HG03175 (cell line): ENCODE measurements at regions not wholly inside any gene's neighbourhood (a gene's known extent, or its start where the extent isn't known, plus 50 kb on each side); places are given as distances from the start of the nearest gene placed in this dataset.

ENCODE experiments used
- ATAC-seq: cut with Tn5 transposase; IDR thresholded peaks from one replicate; pipeline ENCODE4 v1.9.1; 2021; ENCODE audit warnings: mild to moderate bottlenecking, moderate library complexity; ENCODE audit not compliant: unreplicated experiment

DNA sequence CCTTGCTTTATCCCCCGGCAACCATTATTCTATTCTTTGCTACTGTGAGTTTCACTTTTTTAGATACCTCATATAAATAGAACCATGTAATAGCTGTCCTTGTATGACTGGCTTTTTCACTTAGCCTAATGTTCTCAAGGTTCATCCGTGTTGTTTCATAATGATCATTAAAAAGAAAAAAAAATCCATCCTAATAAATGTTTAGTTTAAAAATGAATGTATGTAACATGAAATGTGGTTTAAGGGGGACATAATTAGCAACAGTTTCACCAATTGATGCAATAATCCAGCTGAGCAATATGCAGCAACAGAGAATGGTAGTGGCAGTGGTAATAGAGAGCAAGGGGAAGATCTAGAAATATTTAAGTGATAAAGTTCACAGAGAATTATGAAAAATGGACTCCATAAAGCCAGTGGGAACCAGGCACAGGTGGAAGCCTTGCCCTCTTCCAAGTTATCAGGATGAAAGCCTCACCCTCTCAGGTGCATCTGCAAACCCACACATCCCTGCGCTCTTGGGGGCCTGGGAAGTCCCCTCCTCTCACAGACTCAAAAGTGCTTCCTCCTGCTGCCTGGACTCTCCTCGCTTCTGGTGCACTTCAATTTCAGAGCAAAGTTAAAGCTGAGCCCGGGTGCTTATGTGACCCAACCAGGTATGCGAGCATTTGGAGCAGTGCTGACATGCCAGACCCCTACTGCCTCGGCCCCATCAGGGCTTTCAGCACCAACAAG lies 1403.3 kb upstream of the SLC39A10 start:
- ATAC-seq = no peak

DNA sequence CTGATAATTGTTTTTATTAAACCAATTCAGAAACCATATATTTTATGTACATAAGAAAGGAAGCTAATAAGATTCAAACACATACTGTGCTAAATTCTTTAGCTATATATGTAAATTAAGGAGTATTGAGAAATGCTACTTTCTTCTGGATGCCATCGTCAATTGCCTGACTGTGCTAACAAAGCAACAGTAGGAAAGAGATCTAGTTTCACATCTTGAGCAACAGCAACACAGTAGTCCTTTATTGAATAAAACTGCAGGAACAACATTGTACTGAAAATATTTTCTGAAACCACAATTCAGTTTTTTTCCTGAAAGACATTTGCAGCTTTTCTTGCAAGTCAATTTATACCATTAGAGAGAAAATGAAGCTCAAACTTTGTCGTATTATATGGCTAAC lies 1404.9 kb upstream of the SLC39A10 start:
- ATAC-seq = no peak

DNA sequence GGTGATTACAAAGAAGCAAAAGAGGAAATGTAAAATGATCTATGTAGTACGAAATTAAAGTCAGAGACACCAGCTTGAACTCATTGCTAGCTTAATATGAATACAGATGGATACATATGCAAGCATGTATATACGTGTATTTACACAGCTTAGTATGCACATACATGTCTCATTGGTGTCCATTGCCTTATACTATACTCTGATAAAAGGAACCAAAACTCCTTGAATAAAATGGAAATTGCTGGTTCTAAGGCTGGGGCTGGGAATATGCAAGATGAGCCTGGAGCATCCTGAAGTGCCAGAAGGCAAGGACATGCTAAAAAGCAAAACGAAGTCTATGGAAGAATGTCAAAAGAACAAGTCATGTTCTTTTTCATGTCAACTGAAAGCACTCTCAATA lies 1424.4 kb upstream of the SLC39A10 start:
- ATAC-seq = no peak

DNA sequence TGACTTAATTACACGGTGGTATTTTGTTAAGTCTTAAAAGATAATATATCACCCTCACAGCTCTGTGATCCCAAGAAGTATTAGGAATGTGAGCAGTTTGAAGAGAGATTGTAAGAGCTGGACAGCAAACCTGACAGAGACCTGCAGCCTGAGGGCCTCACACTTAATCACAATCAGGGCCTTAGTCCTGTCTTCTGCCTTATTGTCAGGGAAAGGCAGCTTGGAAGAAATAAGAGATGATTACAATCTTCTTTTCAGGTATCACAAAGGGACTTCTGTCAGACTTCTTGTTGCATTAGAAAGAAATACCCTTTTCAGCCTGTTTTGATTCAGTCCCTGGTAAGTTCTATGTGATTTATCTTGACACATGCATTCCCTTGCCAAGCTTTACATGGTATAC lies 1433.8 kb upstream of the SLC39A10 start:
- ATAC-seq = no peak

DNA sequence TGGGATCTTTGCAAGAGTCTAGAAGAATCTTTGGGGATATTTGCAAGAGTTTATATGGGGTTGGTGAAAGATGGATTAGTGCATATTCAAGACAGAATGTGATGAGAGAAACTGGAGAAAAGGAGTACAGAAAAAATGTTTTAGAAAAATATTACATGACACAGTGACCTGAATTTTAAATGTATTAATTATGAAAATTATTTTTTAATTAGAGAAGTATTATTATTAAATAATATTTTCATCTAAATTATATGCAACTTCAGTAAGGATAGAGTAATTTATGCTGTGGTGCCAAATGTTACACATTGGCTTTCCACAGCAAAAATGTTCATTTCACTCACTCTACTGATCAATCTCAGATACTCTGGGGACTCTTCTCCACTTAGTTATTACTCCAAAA lies 1442.8 kb upstream of the SLC39A10 start:
- ATAC-seq = no peak

DNA sequence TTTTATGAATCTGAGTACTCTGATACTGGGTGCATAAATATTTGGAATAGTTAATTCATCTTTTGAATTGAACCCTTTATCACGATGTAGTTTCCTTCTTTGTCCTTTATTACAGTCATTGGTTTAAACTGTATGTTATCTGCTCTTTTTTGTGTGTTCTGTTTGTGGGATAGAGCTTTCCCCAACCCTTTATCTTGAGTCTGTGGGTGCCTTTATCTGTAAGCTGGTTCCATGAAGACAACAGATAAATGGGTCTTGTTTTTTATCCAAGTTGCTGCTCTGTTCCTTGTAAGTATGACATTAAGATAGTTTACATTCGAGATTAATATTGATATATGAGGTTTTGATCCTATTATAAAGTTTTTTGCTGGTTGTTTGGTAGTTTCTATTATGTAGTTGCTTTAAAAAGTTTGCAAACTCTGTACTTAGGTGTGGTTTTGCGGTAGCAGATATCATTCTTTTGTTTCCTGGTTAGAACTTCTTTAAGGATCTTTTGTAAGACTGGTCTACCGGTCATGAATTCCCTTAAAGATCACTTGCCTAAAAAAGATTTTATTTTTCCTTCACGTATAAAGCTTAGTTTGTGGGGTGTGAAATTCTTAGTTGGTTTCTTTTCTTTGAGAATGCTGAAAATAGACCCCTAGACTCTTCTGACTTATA lies 1451.3 kb upstream of the SLC39A10 start:
- ATAC-seq = no peak

DNA sequence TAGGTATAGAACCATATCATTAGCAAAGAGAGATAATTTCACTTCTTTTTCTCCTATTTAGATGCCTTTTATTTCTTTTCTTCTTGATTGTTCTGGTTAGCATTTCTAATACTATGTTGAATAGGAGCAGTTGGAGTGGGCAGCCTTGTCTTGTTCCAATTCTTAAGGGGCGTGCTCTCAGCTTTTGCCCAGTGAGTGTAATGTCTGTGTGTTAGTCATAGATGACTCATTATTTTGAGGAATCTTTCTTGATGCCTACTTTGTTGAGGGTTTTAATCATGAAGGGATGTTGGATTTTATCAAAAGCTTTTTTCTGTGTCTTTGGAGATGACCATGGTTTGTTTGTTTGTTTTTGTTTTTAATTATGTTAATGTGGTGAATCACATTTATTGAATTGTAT lies 1453.1 kb upstream of the SLC39A10 start:
- no peak for ATAC-seq

DNA sequence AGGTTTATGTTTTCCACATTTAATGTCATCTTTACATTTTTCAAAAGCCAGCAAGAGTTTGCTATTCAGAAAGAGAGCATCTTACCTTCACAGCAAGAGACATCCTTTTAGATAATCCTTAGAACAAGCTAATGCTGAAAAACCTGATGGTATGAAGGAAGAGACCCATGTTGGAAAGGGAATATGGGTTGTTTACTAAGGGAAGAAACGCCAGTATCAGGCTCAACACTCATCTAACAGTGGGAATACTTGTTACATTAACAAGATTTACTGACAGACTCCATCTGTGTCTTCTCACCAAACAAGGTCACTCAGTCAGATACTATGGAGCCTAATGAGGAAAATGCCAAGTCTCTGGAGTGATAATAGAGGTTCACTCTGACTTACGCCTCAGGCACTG lies 1474.1 kb upstream of the SLC39A10 start:
- no peak for ATAC-seq

DNA sequence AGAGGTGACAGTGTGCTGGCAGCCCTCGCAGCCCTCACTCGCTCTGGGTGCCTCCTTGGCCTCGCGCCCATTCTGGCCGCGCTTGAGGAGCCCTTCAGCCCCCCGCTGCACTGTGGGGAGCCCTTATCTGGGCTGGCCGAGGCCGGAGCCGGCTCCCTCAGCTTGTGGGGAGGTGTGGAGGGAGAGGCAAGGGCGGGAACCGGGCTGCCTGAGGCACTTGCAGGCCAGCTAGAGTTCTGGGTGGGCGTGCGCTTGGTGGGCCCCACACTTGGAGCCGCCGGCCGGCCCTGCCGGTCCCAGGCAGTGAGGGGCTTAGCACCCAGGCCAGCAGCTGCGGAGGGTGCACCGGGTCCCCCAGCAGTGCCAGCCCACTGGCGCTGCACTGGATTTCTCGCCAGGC lies 1480.9 kb upstream of the SLC39A10 start:
- no peak for ATAC-seq

DNA sequence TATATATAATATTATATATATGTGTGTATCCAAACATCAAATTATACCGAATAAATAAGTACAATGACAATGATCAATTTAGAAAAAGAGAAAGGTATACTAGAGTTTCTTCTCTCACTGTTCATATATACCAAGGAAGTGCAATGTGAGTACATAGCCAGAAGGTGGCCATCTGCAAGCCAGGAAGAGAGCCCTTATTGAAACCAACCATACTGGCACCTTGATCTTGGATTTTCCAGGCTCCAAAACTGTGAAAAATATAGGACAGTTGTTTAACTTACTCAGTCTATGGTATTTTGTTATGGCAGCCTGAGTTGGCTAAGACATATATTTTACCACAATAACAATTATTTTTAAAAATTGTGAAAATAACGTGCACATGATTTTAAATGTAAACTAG lies 1490.2 kb upstream of the SLC39A10 start:
- ATAC-seq = peak; percentile 87

DNA sequence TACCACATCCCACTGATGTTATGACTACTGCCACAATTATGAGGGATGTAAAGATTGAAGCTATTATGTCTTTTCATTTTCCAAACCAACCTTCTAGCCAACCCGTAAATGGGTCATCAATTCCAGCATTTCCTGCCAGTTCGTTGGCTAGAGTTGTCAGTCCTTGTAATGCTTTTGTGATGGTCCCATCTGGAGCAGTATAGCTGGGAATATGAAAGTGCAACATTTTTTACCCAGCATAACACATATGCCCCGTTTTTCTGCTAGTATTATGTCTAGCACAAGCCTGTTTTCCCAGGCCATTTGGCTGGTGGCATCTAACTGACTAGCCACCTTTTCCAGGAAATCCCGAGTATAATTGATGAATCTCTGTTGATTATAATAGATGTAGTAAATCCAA lies 1501.6 kb upstream of the SLC39A10 start:
- no peak for ATAC-seq

DNA sequence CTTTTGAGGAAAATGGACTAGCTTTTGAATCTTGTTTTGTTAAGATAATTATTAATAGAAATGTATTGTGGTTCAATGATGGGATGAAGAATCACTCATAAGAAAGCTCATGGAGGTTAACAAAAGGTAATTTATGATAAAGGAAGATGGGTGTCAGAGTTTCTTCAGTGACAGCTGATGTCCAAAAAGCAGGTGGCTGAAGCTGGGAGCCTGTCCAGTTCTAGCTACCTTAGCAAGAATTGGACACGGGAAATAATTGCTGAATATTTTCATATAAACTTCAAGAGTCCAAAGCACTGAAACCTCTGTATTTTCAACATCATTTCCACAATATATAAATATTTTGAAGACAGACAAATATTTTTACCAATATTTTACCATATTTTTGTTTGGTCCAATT lies 1505.8 kb upstream of the SLC39A10 start:
- no peak for ATAC-seq

DNA sequence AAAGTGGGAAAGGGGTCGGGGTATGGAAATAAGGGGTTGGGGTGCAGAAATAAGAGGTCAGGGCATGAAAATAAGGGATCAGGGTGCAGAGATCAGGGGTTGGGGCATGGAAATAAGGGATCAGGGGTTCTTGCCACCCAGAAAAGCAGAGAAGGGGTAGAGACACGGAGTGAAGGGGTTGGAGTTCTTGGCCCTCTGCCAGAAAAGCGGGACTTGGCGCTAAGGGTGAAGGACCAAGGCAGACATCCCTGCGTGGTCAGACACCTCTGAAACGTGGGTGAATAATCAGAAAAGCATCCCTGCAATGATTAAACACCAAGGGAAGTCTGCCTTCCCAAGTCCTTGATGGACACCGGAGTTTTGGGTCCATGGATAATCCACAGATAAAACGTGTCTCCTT lies 1521.6 kb upstream of the SLC39A10 start:
- ATAC-seq = no peak

DNA sequence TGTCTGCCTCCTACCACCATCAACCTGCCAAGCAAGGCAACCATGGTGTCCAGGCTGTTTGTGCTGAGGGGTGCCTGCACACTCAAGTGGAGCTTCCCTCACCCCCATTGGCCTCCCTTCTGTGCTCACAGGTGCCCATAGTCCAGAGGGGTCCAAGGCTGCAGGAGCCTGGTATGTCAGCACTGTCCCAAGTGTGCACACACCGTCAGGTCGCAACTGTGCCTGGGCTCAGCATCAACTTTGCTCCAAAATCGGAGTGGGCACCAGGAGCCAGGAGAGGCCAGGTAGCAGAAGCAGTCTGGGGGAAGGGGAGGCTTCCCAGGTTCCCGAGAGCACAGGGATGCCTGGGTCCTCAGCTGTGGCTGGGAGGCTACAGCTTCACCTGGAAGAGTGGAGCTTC lies 1528.2 kb upstream of the SLC39A10 start:
- no peak for ATAC-seq

DNA sequence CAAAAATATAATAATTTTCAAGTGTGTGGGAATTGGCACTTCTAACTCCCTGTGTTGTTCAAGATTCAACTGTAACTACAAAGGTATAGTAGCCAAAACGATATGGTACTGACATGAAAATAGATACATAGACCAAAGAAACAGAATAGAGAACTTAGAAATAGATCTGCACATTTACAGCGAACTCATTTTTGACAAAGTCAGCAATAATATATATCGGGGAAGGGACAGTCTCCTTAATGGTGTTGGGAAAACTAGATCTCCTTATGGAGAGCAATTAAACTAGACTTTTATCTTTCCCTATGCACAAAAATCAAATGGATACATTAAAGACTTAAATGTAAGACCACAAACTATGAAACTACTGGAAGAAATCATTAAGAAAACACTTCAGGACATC lies 1530.6 kb upstream of the SLC39A10 start:
- ATAC-seq = no peak

DNA sequence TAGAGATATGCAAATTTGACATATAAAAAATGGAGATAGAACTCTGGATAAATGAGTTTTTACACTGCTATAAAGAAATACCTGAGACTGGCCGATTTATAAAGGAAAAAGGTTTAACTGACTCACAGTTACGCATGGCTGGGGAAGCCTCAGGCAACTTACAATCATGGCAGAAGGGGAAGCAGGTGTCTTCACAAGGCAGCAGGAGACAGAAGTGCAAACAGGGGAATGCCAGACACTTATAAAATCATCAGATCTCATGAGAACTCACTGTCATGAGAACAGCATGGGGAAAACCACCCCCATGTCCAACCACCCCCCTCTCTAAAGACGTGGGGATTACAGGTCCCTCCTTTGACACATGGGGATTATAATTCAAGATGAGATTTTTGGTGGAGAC lies 1540.2 kb upstream of the SLC39A10 start:
- no peak for ATAC-seq

DNA sequence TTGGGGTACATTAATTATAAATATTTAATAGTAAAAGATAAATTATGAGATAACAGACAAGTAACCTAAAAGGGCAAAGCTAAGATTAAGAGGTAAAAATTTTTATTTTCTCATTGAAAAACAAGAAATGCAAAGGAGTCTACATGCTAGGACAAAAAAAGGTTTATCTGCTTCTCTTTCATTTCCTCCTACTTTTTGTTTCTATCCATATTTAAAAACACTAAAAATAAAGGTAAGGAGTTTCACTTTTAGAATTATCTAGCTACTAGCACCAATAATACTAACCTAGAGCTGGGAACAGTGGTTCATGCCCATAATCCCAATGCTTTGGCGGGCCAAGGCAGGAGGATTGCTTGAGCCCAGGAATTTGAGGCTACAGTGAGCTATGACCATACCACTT lies 1551.7 kb upstream of the SLC39A10 start:
- ATAC-seq = peak; percentile 21

DNA sequence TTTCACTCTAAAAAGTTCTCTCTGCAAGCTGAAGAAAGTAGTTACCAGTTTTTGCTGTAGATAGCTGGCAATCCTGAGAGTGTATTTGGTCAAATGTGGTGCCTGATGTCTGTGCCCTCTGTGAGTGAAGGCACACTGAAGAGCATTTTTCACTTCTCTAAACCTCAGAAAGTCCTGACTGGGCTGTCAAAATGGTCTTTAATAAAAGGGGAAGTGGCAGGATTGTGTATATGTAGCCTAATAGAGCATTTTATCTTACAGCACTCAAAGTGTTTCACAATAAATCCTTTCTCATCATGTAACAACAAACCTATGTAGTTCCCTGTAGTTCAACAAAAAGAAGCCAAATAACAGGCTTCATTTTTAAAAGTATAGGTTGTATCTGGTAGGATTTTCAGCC lies 1552.3 kb upstream of the SLC39A10 start:
- peak; percentile 98 for ATAC-seq

DNA sequence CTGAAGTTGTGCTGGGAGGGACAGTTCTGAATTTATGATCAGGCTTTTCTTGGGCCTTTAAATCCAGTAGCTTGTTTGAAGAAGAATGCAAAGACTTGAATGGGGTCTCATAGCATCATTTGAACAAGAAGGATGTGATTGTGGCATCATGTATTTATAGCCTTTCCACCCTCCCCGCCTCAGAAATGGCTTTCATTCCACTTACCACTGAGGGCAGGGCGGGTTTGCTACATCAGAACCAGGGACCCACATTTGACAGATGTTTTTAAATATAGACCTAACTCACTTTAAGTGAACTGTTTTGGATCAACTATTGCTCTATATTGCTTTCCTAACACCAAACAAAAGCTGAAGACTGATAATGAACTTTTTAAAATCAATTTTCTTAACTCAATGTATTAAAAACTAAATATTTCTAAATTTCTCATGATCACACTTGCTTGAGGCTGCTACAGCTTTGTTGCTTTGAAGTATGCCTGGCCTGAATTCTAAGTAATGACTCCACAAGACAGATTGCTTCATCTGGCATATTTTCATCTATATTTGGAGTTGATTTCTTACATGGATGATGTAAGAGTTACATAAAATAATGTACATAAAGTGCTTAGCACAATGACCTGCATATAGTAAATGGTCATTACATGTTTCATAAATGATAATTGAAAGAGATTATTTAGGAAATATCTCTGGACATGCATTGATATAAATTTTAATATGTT lies 1552.9 kb upstream of the SLC39A10 start:
- ATAC-seq = no peak

DNA sequence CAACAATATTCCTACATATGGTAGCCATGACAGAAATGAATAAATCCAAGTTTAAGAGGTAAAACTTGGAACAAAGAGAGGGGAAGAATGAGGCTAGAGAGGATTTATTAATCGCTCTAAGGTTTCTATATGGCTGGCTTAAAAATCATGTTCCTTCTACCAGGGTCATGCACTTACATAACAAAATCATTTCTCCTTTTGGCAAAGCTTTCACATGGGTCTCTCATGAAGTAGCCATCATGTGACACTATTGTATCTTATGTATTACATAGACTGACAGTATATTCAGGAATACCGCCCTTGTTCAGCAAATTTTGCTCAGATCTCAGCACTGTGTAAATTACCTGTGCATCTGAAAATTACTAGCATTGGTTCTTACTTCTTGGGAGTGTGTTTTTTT lies 1554.5 kb upstream of the SLC39A10 start:
- ATAC-seq = no peak

DNA sequence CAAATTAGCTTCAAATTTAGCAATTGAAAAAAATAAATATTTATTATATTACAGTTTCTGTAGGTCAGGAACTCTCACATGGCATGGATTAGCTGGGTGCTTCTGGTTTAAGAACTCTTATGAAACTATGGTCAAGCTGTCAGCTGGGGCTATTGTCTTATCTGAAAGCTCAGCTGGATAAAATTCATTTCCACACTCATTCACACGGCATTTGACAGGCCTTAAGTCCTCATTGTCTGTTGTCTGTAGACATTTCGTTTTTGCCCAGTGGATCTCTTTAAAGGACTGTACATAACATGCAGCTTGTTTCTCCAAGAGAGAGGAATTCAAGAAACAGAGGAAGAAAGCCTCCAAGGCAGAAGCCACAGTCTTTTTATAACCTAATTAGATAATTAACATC lies 1556.8 kb upstream of the SLC39A10 start:
- ATAC-seq = no peak

DNA sequence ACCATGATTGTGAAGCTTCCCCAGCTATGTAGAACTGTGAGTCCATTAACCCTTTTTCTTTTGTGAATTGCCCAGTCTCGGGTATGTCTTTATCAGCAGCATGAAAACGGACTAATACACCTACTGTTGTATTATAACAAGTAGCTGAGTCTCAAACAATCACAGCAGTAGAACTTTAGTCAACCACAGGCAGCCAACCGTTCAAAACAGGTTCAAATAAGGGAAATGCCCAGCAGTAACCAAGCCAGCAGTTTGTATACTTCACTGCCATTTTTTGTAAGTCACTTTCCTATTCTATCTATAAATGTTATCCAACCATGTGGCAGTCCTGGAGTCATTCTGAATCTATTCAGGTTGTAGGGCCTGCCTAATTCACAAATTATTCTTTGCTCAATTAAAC lies 1560.6 kb upstream of the SLC39A10 start:
- no peak for ATAC-seq
